ENCODE measurements at regions not wholly inside any gene's neighbourhood (a gene's known extent, or its start where the extent isn't known, plus 50 kb on each side); places are given as distances from the start of the nearest gene placed in this dataset.

DNA sequence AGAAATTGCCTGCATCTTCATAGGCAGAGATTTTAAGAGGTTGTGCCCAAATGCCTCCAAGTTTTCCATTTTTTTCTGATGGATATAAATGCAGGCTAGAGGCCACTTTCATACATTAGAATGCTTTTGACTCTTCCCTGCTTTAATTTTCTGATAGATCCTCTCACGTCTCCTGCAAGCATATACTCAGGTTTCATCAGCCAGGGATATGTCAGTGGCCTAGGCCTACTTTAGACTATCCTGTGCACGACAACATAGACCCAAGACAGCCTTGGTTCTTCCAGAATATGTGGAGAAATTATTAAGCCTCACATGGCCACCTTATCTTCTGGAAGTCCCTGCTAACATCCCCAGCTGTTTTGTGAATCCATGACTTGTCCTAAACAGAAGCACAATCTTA, 415.9 kb downstream of the TDRD15 start:
- no peak for DNase-seq (ENCODE audit: extremely low read depth in 1 of 11, low read depth in 9 of 11, low spot score in 4 of 11)

DNA sequence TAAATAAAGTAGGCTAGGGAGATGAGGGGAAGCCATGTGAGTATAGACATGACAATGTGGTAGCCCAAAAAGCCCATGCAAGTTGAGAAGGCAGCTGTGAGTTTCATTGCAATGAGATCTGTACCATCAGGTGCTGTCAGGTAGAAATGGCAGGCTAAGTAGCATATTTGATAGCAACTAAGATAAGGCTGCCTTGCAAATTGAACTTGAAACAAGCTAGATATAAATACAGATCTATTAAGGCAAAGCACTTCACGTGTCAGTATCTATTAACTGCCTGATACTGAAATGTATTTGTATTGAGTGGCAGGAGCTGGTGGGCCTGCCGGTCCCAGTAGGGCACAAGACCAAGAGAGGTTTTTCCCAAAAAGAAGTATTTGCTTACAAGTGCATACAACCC, 419.9 kb downstream of the TDRD15 start:
- no peak for DNase-seq (ENCODE audit: extremely low read depth in 1 of 11, low read depth in 9 of 11, low spot score in 4 of 11)

DNA sequence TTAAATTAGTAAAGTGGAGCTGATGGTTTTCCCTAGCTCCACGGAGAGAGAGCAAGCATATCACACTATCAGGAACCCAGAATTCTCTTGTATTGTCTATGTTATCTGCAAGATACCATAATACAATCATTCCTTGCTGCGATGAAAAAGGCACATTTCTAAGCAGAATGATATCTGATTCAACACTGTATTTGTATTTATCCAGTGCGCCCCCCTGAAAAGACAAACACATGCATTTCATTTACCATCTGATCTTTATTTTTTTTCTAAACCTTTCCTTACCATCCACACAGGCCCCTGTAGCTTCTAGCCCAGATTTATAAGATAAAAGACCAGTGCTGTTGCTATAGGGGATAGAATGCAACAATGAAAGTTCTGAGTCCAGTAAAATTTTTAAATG, 420.6 kb downstream of the TDRD15 start:
- no peak for DNase-seq (ENCODE audit: extremely low read depth in 1 of 11, low read depth in 9 of 11, low spot score in 4 of 11)

DNA sequence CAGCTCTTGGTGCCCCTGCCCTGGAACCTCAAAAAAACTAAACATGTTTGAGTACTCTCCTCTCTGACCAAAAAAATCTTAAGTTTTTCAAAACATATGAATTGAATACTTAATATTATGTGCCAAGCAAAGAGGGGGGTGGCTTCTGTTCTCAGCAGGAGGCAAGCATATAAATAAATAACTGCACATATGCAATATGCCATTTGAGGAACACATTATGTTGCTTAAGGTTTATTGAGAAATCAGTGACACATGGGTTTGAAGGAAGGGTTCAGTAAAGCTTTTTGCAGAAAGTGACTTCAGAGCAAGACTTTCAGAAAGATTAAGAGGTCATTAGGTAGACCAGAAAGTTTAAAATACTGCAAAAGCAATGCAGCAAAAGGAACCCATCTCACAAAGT, 429.2 kb downstream of the TDRD15 start:
- no peak for DNase-seq (ENCODE audit: extremely low read depth in 1 of 11, low read depth in 9 of 11, low spot score in 4 of 11)

DNA sequence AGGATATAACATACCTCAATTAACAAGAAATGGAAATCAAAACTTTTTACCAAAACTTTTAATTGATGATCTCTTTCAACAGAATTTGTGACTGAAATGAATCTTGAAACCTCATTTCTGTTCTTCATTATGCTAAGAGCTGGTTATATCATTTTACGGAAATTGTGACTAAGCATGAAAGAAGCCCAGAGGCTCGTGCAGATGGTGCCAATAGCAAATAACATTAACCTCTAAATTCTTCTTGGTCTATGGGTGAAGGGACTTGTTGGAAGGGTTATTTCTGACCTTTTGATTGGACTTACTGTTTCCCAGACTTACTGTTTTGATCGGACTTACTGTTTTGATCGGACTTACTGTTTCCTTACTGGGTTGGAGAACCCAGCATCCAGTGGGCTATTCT, 435.6 kb downstream of the TDRD15 start:
- no peak for DNase-seq (ENCODE audit: extremely low read depth in 1 of 11, low read depth in 9 of 11, low spot score in 4 of 11)

DNA sequence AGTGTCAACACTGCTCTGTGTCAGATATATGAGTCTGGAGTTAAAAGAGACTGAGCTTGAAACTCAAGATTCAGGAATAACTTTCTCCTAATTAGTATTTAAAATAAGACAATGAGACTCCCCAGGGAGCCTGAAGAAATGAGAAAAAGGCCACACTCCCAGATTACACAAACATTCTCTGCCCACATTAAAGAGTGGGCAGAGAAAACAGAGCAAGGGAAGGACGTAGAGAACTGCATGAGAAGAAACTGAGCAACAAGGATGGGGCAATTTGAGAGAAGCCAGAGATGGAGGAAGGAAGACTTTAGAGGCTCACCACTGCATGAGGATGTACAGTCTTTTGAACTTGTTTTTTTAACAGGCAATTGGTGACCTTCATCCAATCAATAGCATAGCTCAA, 438.2 kb downstream of the TDRD15 start:
- DNase-seq (ENCODE audit: extremely low read depth in 1 of 11, low read depth in 9 of 11, low spot score in 4 of 11) = no peak

- no peak for DNase-seq (ENCODE audit: extremely low read depth in 1 of 11, low read depth in 9 of 11, low spot score in 4 of 11)
Observed at GRCh38 chr2:21567395-21567794, 443.6 kb downstream of the TDRD15 start.

DNA sequence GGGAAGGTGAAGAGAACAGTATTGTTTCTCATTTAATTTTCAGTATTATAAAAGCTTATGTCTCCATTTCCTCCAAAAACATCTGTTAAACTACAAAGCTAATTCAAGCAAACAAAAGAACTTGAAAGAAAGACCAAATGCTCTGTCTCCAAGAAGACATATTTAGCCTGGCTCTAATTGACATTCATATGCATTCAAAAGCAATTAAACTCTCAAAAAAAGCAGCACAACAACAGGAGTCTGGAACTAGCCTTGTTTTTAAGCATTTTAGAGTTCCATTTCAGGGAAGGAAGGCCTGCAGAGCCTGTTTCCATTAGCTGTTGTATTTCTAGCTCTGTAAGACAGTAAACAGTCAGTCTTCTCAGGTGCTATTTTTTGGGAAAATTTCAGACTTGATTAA, 447.9 kb downstream of the TDRD15 start:
- peak in 3 of 11 donors; percentile 2 to 6 (median 2) for DNase-seq (ENCODE audit: extremely low read depth in 1 of 11, low read depth in 9 of 11, low spot score in 4 of 11)

GRCh38 chr2:21580391-21580790, 456.6 kb downstream of the TDRD15 start:
- no peak for DNase-seq (ENCODE audit: extremely low read depth in 1 of 11, low read depth in 9 of 11, low spot score in 4 of 11)

- DNase-seq (ENCODE audit: extremely low read depth in 1 of 11, low read depth in 9 of 11, low spot score in 4 of 11) = no peak
Observed at GRCh38 chr2:21585881-21586280, 462.1 kb downstream of the TDRD15 start.

- no peak for DNase-seq (ENCODE audit: extremely low read depth in 1 of 11, low read depth in 9 of 11, low spot score in 4 of 11)
Observed at GRCh38 chr2:21590026-21590690, 466.4 kb downstream of the TDRD15 start.

- DNase-seq (ENCODE audit: extremely low read depth in 1 of 11, low read depth in 9 of 11, low spot score in 4 of 11) = no peak
Observed at GRCh38 chr2:21591926-21592325, 468.2 kb downstream of the TDRD15 start.

- peak in 10 of 11 donors; percentile 5 to 28 (median 14) for DNase-seq (ENCODE audit: extremely low read depth in 1 of 11, low read depth in 9 of 11, low spot score in 4 of 11)
Observed at GRCh38 chr2:21599417-21599816, 475.6 kb downstream of the TDRD15 start.

- DNase-seq (ENCODE audit: extremely low read depth in 1 of 11, low read depth in 9 of 11, low spot score in 4 of 11) = no peak
Observed at GRCh38 chr2:21602789-21603188, 479.0 kb downstream of the TDRD15 start.

DNA sequence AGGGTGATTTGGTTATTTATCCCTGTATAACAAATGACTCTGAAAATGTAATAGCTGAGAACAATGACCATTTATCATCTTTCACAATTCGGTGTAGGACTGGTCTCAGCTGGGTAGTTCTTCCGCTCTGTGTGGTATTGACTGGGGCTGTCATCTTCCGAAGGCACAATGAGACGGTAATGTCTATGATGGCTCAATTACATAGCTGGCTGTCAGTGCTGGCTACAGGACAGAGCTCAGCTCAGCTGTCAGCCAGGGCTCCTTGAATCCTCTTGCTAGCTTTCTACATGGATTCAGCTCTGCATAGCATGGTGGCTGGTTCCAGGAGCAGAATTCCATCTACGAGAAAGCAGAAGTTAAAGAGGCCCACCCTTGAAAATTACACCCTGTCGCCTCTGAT, 483.8 kb downstream of the TDRD15 start:
- no peak for DNase-seq (ENCODE audit: extremely low read depth in 1 of 11, low read depth in 9 of 11, low spot score in 4 of 11)

DNA sequence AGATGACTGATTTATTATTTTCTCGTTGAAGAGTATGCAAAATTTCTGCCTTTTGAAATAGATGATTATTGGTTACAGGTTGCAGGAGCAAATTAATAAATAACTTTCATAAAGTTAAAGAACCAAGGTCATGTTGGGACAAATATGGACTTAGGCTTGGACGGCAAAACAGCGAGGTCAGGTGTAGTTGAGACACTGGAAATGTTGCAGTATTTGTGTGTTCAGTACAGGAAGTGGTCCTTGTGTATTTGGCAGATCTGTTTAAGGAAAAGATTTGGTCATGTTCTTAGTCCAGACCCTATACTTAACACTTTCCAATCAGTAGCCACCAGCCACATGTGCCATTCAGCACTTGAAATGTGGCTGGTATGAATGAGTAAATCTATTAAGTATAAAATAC, 486.5 kb downstream of the TDRD15 start:
- DNase-seq (ENCODE audit: extremely low read depth in 1 of 11, low read depth in 9 of 11, low spot score in 4 of 11) = no peak

GRCh38 chr2:21617885-21618434, 494.2 kb downstream of the TDRD15 start:
- DNase-seq (ENCODE audit: extremely low read depth in 1 of 11, low read depth in 9 of 11, low spot score in 4 of 11) = no peak

- DNase-seq (ENCODE audit: extremely low read depth in 1 of 11, low read depth in 9 of 11, low spot score in 4 of 11) = no peak
Observed at GRCh38 chr2:21620771-21621170, 497.0 kb downstream of the TDRD15 start.

DNA sequence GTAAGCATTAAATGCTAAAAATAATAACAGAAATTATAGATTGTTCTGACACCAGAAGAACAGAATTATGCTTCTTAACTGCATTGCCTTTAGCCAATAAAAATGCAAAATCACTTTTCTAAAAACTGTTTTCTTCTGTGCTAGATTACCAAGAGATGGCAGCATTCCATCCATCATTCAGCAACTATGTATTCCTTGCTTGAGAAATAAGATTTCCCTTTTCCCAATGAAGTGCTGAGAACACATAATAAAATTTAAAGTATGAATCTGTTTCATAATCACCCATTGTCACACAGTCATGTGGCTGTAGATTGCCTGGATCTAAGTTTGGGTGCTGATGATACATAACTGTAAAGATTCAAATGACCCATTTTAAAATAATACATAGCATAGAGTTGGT, 504.2 kb downstream of the TDRD15 start:
- no peak for DNase-seq (ENCODE audit: extremely low read depth in 1 of 11, low read depth in 9 of 11, low spot score in 4 of 11)

- DNase-seq (ENCODE audit: extremely low read depth in 1 of 11, low read depth in 9 of 11, low spot score in 4 of 11) = no peak
Observed at GRCh38 chr2:21633015-21633414, 509.2 kb downstream of the TDRD15 start.

DNA sequence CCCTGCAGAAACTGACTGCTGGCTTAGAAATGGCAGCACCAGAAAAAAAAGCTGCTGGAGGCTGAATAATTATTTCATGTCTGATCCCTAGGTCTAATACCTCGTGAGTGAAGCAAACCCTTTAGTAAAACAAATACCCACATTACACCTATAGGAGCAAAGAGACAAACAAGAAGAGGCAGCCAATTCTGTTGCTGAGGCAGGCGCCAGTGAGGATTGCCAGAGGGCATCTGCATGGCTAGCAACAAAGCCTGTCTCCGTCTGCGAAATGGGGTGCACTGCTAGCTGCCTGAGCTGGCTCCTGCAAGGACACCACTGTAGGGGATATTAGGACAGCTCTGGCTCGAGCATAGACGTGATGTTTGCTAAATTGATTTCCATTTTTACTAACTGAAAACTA, 509.7 kb downstream of the TDRD15 start:
- DNase-seq (ENCODE audit: extremely low read depth in 1 of 11, low read depth in 9 of 11, low spot score in 4 of 11) = no peak
